Neuronal stem cell (in vitro differentiated cells): ENCODE measurements at regions not wholly inside any gene's neighbourhood (a gene's known extent, or its start where the extent isn't known, plus 50 kb on each side); places are given as distances from the start of the nearest gene placed in this dataset.

Experiments
- DNase-seq: peaks from one replicate; pipeline ENCODE4 v3.0.0-alpha.2; 2013; ENCODE audit warnings: low spot score
- H2AFZ ChIP-seq: one replicate; pipeline ENCODE4 v1.6.1; 2013; ENCODE audit warnings: mild to moderate bottlenecking, low read length, inconsistent platforms
- H2AK5ac ChIP-seq: 2 replicates; pipeline ENCODE4 v1.6.1; 2013; ENCODE audit warnings: low read depth, mild to moderate bottlenecking, inconsistent platforms, low read length, moderate library complexity, mixed read lengths
- H2BK120ac ChIP-seq: 2 replicates; pipeline ENCODE4 v1.6.1; 2013; ENCODE audit warnings: low read depth, mild to moderate bottlenecking, inconsistent platforms, low read length, moderate library complexity, mixed read lengths
- H2BK12ac ChIP-seq: one replicate; pipeline ENCODE4 v1.6.1; 2013; ENCODE audit warnings: low read length, inconsistent platforms
- H2BK15ac ChIP-seq: 2 replicates; pipeline ENCODE4 v1.6.1; 2013; ENCODE audit warnings: mild to moderate bottlenecking, low read length, inconsistent platforms, mixed read lengths
- H2BK5ac ChIP-seq: one replicate; pipeline ENCODE4 v1.6.1; 2013; ENCODE audit warnings: inconsistent platforms, mild to moderate bottlenecking, low read length, moderate library complexity
- H3K14ac ChIP-seq: one replicate; pipeline ENCODE4 v1.6.1; 2013; ENCODE audit warnings: low read length, inconsistent platforms
- H3K18ac ChIP-seq: 2 replicates; pipeline ENCODE4 v1.6.1; 2013; ENCODE audit warnings: low read length, inconsistent platforms
- H3K23ac ChIP-seq: 2 replicates; pipeline ENCODE4 v1.6.1; 2013; ENCODE audit warnings: low read depth, mild to moderate bottlenecking, mixed read lengths, low read length, inconsistent platforms; ENCODE audit not compliant: poor library complexity
- H3K27ac ChIP-seq: replicated peaks from 3 replicates; pipeline ENCODE4 v1.5.1; 2013; ENCODE audit warnings: low read length, inconsistent platforms
- H3K27me3 ChIP-seq, 3 experiments: 2 replicates each; pipeline ENCODE4 v1.6.1; 2013; ENCODE audit warnings: low read length in 3 of 3, mild to moderate bottlenecking in 2 of 3, inconsistent platforms in 1 of 3, low read depth in 1 of 3, mixed read lengths in 1 of 3, moderate library complexity in 1 of 3; ENCODE audit not compliant: control insufficient read depth in 3 of 3, insufficient read depth in 3 of 3
- H3K36me3 ChIP-seq, 2 donors: replicated peaks in 1 of 2; 2 replicates each; pipeline ENCODE4 v1.6.1; 2013; ENCODE audit warnings: low read length in 2 of 2; ENCODE audit not compliant: control insufficient read depth in 2 of 2, insufficient read depth in 2 of 2
- H3K4ac ChIP-seq: 2 replicates; pipeline ENCODE4 v1.6.1; 2013; ENCODE audit warnings: inconsistent platforms, mild to moderate bottlenecking, low read length, moderate library complexity
- H3K4me1 ChIP-seq, 2 donors: 1 replicate in 1 of 2; 2 replicates in 1 of 2; pipeline ENCODE4 v1.6.1; 2013; ENCODE audit warnings: low read length in 2 of 2, low read depth in 1 of 2; ENCODE audit not compliant: control insufficient read depth in 2 of 2, insufficient read depth in 1 of 2
- H3K4me2 ChIP-seq: one replicate; pipeline ENCODE4 v1.6.1; 2013; ENCODE audit warnings: mild to moderate bottlenecking, low read length, inconsistent platforms; ENCODE audit not compliant: insufficient read depth, poor library complexity, severe bottlenecking
- H3K4me3 ChIP-seq, 2 donors: 2 replicates each; pipeline ENCODE4 v1.5.1; 2013; ENCODE audit warnings: low read length in 2 of 2, mild to moderate bottlenecking in 2 of 2, inconsistent platforms in 1 of 2, moderate library complexity in 1 of 2
- H3K79me1 ChIP-seq: one replicate; pipeline ENCODE4 v1.6.1; 2013; ENCODE audit warnings: low read depth, mild to moderate bottlenecking, inconsistent platforms, low read length, moderate library complexity
- H3K9ac ChIP-seq: one replicate; pipeline ENCODE4 v1.6.1; 2013; ENCODE audit warnings: mild to moderate bottlenecking, low read depth, low read length, inconsistent platforms; ENCODE audit not compliant: poor library complexity
- H3K9me3 ChIP-seq, 2 donors: replicated peaks in 1 of 2; 2 replicates each; pipeline versions ENCODE3 to v1.6.1; 2013; ENCODE audit warnings: low read length in 2 of 2, mild to moderate bottlenecking in 2 of 2, inconsistent platforms in 1 of 2, low read depth in 1 of 2, mixed read lengths in 1 of 2, moderate library complexity in 1 of 2; ENCODE audit not compliant: control insufficient read depth in 2 of 2, insufficient read depth in 1 of 2
- H4K8ac ChIP-seq: one replicate; pipeline ENCODE4 v1.6.1; 2013; ENCODE audit warnings: low read depth, mild to moderate bottlenecking, inconsistent platforms, low read length, moderate library complexity
- H4K91ac ChIP-seq: one replicate; pipeline ENCODE4 v1.6.1; 2013; ENCODE audit warnings: low read length, low read depth, mild to moderate bottlenecking, inconsistent platforms; ENCODE audit not compliant: poor library complexity
- WGBS, 2 donors: extraction: QIAGEN DNeasy Blood & Tissue Kit; methylation state at CpG; one replicate each; pipeline ENCODE4 v1.1.7; 2013; ENCODE audit warnings: missing lambda C conversion rate in 2 of 2, mixed read lengths in 1 of 2; ENCODE audit not compliant: insufficient read length in 2 of 2, insufficient replicate concordance in 1 of 2; ENCODE audit errors: extremely low coverage in 2 of 2; 5-methylcytosine and 5-hydroxymethylcytosine counted together

- no peak overlapping the region for H3K18ac ChIP-seq
- no peaks in the 10 kb centered on the region for H3K9me3 ChIP-seq
- no peak overlapping the region for H3K23ac ChIP-seq
- no peaks in the 10 kb centered on the region for H3K27me3 ChIP-seq
- H2BK12ac ChIP-seq, result no peak overlapping the region
- peaks cover 0 to 3% of the 10 kb centered on the region in 2 donors for H3K4me1 ChIP-seq
- no peak overlapping the region for H4K8ac ChIP-seq
- H3K36me3 ChIP-seq, result no peaks in the 10 kb centered on the region
- H3K14ac ChIP-seq, result no peak overlapping the region
- no peak overlapping the region for H2BK120ac ChIP-seq
- H3K4me2 ChIP-seq, result no peak overlapping the region
- H2AFZ ChIP-seq, result no peak overlapping the region
- no CpG with 5 or more reads among the region's 6 CpGs for WGBS, 2 donors
- no peak overlapping the region for H2AK5ac ChIP-seq
- H3K4me3 ChIP-seq, result no peak overlapping the region
- H4K91ac ChIP-seq, result no peak overlapping the region
- H2BK15ac ChIP-seq, result no peak overlapping the region
- no peak for DNase-seq
- H3K79me1 ChIP-seq, result no peaks in the 10 kb centered on the region
- H3K9ac ChIP-seq, result no peak overlapping the region
- H3K4ac ChIP-seq, result no peak overlapping the region
- H2BK5ac ChIP-seq, result no peak overlapping the region
- H3K27ac ChIP-seq, result no peak overlapping the region
Observed at GRCh38 chr4:13174001-13174400, 310.1 kb downstream of the RAB28 start.

DNA sequence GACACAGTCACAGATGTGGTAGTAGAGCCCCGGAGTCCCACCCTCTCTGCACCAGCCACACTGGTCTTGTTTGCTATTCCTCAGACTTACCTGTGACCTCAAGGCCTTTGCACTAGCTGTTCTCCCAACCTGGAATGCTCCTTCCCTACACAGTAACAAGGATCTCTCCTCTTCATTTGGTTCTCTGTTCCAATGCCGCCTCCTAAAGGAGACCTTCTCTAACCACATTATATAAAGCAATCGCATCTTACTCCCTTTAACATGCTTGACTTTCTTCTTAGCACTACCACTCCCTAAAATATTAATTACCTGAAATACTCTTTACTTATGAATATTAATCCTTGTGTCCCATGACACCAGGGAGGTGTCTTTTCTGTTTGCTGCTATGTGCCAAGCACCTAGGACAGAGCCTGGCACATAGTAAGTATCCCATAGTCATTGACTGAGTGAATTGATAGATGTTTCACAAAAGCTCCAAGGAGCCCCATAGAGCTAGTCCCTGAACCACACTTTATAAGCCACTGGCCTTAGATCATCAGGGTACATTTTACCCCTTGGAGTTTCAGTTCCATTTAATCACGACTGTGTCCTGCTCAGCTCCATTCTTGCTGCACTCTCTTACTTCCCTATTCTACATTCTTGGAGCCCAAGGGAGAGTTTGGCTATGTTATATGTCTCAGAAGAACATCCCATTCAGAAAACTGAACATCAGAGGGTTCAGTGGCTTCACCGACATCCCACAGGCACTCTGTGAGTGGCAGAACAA is 312.7 kb downstream of the RAB28 start:
- Histone ChIP-seq H3K4ac (no peak overlapping the region), H3K27ac (no peak overlapping the region), H2AFZ (no peak overlapping the region), H2AK5ac (no peak overlapping the region), H3K79me1 (no peaks in the 10 kb centered on the region), H2BK12ac (no peak overlapping the region), H3K4me2 (no peak overlapping the region), H2BK5ac (no peak overlapping the region), H3K14ac (no peak overlapping the region), H3K4me1 (peaks cover 0 to 2% of the 10 kb centered on the region in 2 donors), H3K27me3 (no peaks in the 10 kb centered on the region), H4K8ac (no peak overlapping the region), H2BK15ac (no peak overlapping the region), H4K91ac (no peak overlapping the region), H3K9me3 (no peaks in the 10 kb centered on the region), H3K36me3 (no peaks in the 10 kb centered on the region), H3K4me3 (no peak overlapping the region), H3K18ac (no peak overlapping the region), H2BK120ac (no peak overlapping the region), H3K23ac (no peak overlapping the region), H3K9ac (no peak overlapping the region)
- no CpG with 5 or more reads among the region's 5 CpGs for WGBS, 2 donors
- no peak for DNase-seq

DNA sequence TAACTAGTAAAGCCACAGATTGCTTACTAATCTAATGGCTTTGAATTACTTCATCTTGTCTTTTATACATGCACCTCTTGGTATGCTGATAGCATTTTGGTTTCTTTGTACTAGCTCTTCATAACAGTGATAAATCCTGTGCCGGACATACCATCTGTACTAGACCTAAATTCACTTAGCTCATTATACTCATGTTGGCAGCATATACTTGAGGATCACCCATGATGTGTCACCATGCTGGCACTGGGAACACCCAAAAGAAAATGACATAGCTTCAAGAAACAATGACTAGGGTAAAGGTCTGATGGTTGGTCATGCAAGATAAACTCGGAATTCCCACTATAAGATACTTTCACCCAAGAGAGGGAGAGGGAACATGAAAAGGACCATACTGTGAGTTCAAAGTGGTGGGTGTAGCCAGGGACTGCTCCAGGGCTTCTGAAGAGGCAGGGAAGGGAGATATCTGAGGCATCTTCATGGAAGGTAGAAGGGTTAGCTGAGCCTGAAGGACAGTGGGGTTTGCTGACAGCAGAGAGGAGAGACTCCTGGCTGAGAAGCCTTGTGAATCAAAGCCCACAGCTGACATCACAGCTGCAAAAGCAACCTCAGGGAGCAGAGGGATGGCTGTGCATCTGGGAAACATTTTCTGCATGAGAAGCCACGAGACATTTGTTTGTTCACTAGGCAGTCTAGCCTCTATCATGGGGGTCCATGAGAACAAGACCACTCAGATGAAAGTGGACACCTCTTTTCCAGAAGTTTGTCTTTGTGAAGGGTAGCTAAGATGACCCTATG is 314.2 kb downstream of the RAB28 start:
- Histone ChIP-seq H3K4me3 (no peak overlapping the region), H3K4me1 (peaks cover 3 to 4% of the 10 kb centered on the region in 2 donors), H3K18ac (no peak overlapping the region), H2BK5ac (no peak overlapping the region), H3K9me3 (no peaks in the 10 kb centered on the region), H3K79me1 (no peaks in the 10 kb centered on the region), H3K4ac (no peak overlapping the region), H3K23ac (no peak overlapping the region), H3K27ac (no peak overlapping the region), H3K27me3 (no peaks in the 10 kb centered on the region), H2BK15ac (no peak overlapping the region), H3K9ac (no peak overlapping the region), H4K8ac (no peak overlapping the region), H2AK5ac (no peak overlapping the region), H3K36me3 (no peaks in the 10 kb centered on the region), H3K14ac (no peak overlapping the region), H4K91ac (no peak overlapping the region), H2BK12ac (no peak overlapping the region), H2BK120ac (no peak overlapping the region), H3K4me2 (no peak overlapping the region), H2AFZ (no peak overlapping the region)
- no CpG with 5 or more reads among the region's 3 CpGs for WGBS, 2 donors
- no peak for DNase-seq

DNA sequence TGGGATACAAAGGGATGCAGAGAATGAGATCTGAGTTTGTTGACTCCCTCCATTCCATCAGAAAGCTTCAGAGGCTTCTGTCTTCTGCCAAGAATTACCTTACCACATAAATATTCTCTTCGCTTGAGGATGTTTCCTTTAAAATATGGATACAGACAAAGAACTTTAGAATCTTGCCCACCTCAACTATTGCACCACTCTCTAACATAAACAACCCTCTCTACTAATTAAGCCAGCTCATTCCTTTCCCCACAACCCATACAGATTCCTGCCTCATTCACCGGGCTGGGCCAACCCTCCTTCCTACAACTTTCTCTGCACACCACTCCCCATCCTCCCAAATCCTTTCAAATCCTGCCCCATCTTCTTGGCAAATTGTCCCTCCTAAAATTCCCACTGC is 315.8 kb downstream of the RAB28 start:
- H2AFZ ChIP-seq, result no peak overlapping the region
- no peak overlapping the region for H3K4me3 ChIP-seq
- no peak overlapping the region for H2BK12ac ChIP-seq
- H3K23ac ChIP-seq, result no peak overlapping the region
- no peaks in the 10 kb centered on the region for H3K36me3 ChIP-seq
- WGBS, 2 donors, result no CpG with 5 or more reads among the region's 2 CpGs
- H2AK5ac ChIP-seq, result no peak overlapping the region
- no peak overlapping the region for H4K91ac ChIP-seq
- DNase-seq, result no peak
- H3K4ac ChIP-seq, result no peak overlapping the region
- H4K8ac ChIP-seq, result no peak overlapping the region
- peaks cover 5 to 6% of the 10 kb centered on the region in 2 donors for H3K4me1 ChIP-seq
- H3K27ac ChIP-seq, result no peak overlapping the region
- no peaks in the 10 kb centered on the region for H3K79me1 ChIP-seq
- no peak overlapping the region for H2BK120ac ChIP-seq
- H2BK5ac ChIP-seq, result no peak overlapping the region
- no peak overlapping the region for H2BK15ac ChIP-seq
- H3K9me3 ChIP-seq, result no peaks in the 10 kb centered on the region
- no peak overlapping the region for H3K14ac ChIP-seq
- no peak overlapping the region for H3K18ac ChIP-seq
- no peaks in the 10 kb centered on the region for H3K27me3 ChIP-seq
- no peak overlapping the region for H3K9ac ChIP-seq
- no peak overlapping the region for H3K4me2 ChIP-seq
